ENCODE measurements at regions not wholly inside any gene's neighbourhood (a gene's known extent, or its start where the extent isn't known, plus 50 kb on each side); places are given as distances from the start of the nearest gene placed in this dataset.

DNA sequence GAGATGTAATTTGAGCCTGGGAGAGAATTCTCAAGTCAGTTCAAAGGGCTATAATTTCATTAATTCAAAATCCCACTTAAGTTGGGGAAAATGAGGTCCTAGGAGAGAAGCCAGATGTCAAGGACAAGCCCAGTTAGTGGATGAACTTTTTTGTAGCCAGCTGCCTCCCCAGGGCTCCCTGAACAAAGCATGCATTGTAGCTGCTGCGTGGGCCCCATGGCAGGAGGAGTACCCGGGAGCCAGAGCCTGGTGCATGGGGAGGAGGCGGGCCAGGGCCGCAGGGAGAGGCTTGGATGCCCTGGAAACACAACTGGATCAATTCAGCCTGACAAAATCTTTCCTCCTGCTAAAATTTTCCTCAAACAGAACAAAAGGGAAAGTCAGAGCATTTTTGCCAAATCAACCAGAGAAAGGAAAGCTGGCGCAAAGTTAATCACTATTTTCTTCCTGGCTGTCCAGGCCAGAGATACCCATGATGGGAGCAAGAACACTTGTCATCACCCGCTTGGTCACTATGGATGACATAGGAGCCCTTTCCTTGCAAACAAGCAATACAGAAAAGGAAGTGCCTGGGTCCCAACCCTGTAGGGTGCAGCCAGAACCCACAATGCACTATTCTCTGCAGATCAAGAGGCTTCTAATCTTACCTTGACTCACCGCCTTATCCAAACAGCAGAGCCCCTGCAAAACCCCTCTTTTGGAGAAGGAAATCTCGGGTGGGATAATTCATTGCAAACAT lies 248.1 kb upstream of the RAB4A start:
- no peak overlapping the region for H3K4me3 ChIP-seq (ENCODE audit: low read depth, poor library complexity, severe bottlenecking)
- 74 to 75% methylated on average over 8 of the region's 8 CpGs for WGBS, 2 donors
- intact Hi-C loops (cut with DNase I; ENCODE audit: low total_unique reads), result no loop called here
- TF ChIP-seq, protein P1, sequence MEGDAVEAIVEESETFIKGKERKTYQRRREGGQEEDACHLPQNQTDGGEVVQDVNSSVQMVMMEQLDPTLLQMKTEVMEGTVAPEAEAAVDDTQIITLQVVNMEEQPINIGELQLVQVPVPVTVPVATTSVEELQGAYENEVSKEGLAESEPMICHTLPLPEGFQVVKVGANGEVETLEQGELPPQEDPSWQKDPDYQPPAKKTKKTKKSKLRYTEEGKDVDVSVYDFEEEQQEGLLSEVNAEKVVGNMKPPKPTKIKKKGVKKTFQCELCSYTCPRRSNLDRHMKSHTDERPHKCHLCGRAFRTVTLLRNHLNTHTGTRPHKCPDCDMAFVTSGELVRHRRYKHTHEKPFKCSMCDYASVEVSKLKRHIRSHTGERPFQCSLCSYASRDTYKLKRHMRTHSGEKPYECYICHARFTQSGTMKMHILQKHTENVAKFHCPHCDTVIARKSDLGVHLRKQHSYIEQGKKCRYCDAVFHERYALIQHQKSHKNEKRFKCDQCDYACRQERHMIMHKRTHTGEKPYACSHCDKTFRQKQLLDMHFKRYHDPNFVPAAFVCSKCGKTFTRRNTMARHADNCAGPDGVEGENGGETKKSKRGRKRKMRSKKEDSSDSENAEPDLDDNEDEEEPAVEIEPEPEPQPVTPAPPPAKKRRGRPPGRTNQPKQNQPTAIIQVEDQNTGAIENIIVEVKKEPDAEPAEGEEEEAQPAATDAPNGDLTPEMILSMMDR (IDR thresholded peaks at IDR 0.05), result no peak
- TF ChIP-seq POLR2A (IDR thresholded peaks at IDR 0.05), result no peak
- DNase-seq (ENCODE audit: low spot score in 2 of 2), result no peak

DNA sequence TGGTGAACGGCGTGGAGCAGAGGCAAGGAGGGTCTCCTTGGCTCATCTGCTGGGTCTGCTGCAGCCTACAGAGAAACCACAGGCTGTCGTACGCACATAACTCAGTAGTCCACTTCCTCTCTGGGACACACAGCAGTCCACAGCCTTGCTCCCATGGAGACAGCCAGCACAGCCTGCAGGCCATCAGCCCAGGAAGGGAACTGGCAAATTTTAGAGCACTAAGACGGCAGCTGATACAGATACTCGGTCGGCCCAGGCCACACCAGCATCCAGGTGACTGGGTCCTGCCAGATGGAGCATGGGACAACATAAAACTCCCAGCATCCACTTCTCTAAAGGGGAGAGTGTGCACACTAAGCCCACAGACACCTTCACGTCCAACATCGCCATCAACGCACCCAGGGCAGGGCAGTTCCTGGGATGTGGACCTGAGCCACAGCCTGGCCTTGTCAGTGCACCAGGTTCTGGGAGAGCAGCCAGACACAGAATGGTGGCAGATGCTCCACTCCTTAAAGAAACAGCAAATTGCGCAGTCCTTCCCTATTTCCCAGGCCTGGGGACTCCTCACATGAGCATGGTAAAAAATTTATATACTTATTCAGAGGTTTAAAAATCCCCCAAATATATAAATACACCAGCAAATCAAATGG lies 247.1 kb upstream of the RAB4A start:
- no peak for DNase-seq (ENCODE audit: low spot score in 2 of 2)
- WGBS, 2 donors, result 73 to 79% methylated on average over 10 of the region's 11 CpGs
- H3K4me3 ChIP-seq (ENCODE audit: low read depth, poor library complexity, severe bottlenecking), result no peak overlapping the region
- no peak for TF ChIP-seq POLR2A (IDR thresholded peaks at IDR 0.05)
- TF ChIP-seq, protein P1 (IDR thresholded peaks at IDR 0.05), result no peak
- intact Hi-C loops (cut with DNase I; ENCODE audit: low total_unique reads), result no loop called here

DNA sequence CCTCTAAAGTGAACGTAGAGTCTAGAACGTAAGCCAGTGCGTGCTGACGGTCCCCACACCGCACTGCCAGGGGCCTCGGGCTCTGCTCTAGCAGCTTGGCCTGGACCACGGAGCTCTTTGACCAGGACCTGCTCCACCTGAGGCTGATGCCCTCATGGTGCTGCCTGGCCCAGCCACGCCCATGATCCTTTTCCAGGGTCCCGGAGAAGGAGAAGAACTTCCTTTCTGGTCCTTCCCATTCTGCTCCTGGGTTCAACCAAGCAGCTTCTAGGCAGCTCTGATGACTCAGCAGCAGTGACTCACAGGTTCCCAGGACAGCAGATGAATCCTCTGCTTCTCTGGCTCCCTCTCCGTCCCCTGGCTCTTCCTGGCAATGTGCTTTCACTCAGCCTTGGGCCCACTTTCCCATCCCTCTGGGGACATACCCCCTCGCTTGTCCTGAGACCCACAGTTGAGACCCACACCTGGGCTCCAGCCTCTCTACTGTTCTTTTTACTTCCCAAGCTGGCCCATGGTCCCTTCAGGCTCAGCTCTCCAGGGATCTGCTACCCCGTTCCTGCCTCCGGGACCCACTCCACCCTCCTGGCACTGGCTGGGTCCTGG lies 246.3 kb upstream of the RAB4A start:
- WGBS, 2 donors, result 63 to 74% methylated on average over 13 of the region's 13 CpGs
- DNase-seq (ENCODE audit: low spot score in 2 of 2), result peak in 1 of 2 donors; percentile 70
- H3K4me3 ChIP-seq (ENCODE audit: low read depth, poor library complexity, severe bottlenecking), result no peak overlapping the region
- intact Hi-C loops (cut with DNase I; ENCODE audit: low total_unique reads), result no loop called here
- TF ChIP-seq, protein P1 (IDR thresholded peaks at IDR 0.05), result no peak
- TF ChIP-seq POLR2A (IDR thresholded peaks at IDR 0.05), result no peak

DNA sequence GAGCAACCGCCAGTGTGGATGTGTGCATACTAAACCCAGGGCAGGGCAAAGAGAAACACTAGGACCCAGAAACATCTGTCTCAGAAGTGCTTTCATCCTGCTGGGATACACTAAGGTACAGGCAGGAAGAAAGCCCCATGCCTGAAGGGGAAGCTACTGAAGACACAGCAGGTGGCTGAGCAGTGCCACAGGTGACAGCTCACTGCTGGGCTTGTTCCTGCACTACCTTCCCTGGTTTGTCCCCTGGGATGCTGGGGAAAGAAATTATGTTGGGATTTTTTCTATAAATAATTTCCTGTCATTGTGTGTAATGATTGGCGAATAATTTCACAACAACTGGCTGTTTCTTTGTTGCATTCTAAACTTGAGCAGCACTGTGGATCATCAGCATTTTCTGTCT lies 245.3 kb upstream of the RAB4A start:
- DNase-seq (ENCODE audit: low spot score in 2 of 2), result no peak
- intact Hi-C loops (cut with DNase I; ENCODE audit: low total_unique reads), result no loop called here
- no peak overlapping the region for H3K4me3 ChIP-seq (ENCODE audit: low read depth, poor library complexity, severe bottlenecking)
- no peak for TF ChIP-seq POLR2A (IDR thresholded peaks at IDR 0.05)
- TF ChIP-seq, protein P1 (IDR thresholded peaks at IDR 0.05), result no peak
- 82 to 85% methylated on average over 2 of the region's 2 CpGs for WGBS, 2 donors

DNA sequence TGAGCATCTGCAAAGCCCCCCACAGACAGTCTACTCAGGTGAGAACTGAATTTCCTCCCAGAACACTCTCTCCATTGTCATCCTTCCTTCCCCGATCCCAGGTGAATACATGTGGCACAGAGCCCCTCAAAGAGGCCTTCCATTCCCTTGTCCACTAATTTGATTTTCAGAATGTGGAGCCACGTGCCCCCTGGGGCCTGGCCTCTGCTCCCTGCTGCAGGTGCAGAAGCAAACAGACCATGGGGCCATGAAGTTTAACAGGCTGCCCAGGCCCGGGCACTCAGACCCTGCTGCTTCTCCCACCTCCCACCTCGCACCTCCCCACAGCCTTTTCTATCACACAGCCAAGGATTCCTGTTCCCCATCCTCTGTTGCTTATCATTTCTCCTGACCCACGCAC lies 243.8 kb upstream of the RAB4A start:
- intact Hi-C loops (cut with DNase I; ENCODE audit: low total_unique reads), result no loop called here
- no peak overlapping the region for H3K4me3 ChIP-seq (ENCODE audit: low read depth, poor library complexity, severe bottlenecking)
- no peak for DNase-seq (ENCODE audit: low spot score in 2 of 2)
- no peak for TF ChIP-seq POLR2A (IDR thresholded peaks at IDR 0.05)
- TF ChIP-seq, protein P1 (IDR thresholded peaks at IDR 0.05), result no peak
- WGBS, 2 donors, result 87 to 92% methylated on average over 5 of the region's 5 CpGs
